GM12878 (cell line): ENCODE measurements at regions not wholly inside any gene's neighbourhood (a gene's known extent, or its start where the extent isn't known, plus 50 kb on each side); places are given as distances from the start of the nearest gene placed in this dataset.

ENCODE experiments used
- BCL11A ChIP-seq: IDR thresholded peaks from 2 replicates; pipeline ENCODE4 v1.6.1; 2011; ENCODE audit warnings: low read depth, low read length
- CTCF ChIP-seq, 3 experiments: IDR thresholded peaks in 2 of 3; conservative IDR thresholded peaks in 1 of 3; 2 replicates each; pipeline ENCODE4 v1.5.1; 2011; ENCODE audit warnings: low read depth in 3 of 3, low read length in 3 of 3, mild to moderate bottlenecking in 3 of 3, control low read depth in 2 of 3, moderate library complexity in 2 of 3, inconsistent platforms in 1 of 3, mixed read lengths in 1 of 3; ENCODE audit not compliant: control insufficient read depth in 2 of 3, insufficient read depth in 1 of 3; ENCODE audit errors: extremely low read depth in 1 of 3
- FOXK2 ChIP-seq: fragments of 450-650 bp; IDR thresholded peaks from 2 replicates; pipeline ENCODE4 v1.6.1; 2017; ENCODE audit warnings: mild to moderate bottlenecking, moderate library complexity
- FOXM1 ChIP-seq: IDR thresholded peaks from 2 replicates; pipeline ENCODE4 v1.6.1; 2012; ENCODE audit warnings: low read depth, mild to moderate bottlenecking, inconsistent platforms, low read length, moderate library complexity

- no peak for TF ChIP-seq FOXM1
- no peak for TF ChIP-seq CTCF (IDR thresholded peaks at IDR 0.05 in 2 of 3, conservative IDR thresholded peaks at IDR 0.05 in 1 of 3; ENCODE audit: control insufficient read depth in 2 of 3, extremely low read depth in 1 of 3, insufficient read depth in 1 of 3, low read depth in 3 of 3, low read length in 3 of 3)
- TF ChIP-seq BCL11A: no peak
- no peak for TF ChIP-seq FOXK2
Measured at GRCh38 chr2:220705678-220706077, 866.4 kb downstream of the EPHA4 start.
